H9 (cell line): ENCODE measurements at regions not wholly inside any gene's neighbourhood (a gene's known extent, or its start where the extent isn't known, plus 50 kb on each side); places are given as distances from the start of the nearest gene placed in this dataset.

Experiments used
- DNase-seq: peaks from one replicate; pipeline ENCODE4 v3.0.0-alpha.2; 2017
- H2AFZ ChIP-seq: one replicate; pipeline ENCODE4 v1.6.1; 2013; ENCODE audit warnings: mild to moderate bottlenecking, low read length, control low read depth, moderate library complexity
- H2AK5ac ChIP-seq: 2 replicates; pipeline ENCODE4 v1.6.1; 2013; ENCODE audit warnings: low read length, control low read depth, mixed read lengths; ENCODE audit not compliant: insufficient read length
- H2BK120ac ChIP-seq: one replicate; pipeline ENCODE4 v1.6.1; 2013; ENCODE audit warnings: low read depth, mild to moderate bottlenecking, low read length, control low read depth, inconsistent platforms; ENCODE audit not compliant: poor library complexity, severe bottlenecking
- H2BK12ac ChIP-seq: 2 replicates; pipeline ENCODE4 v1.6.1; 2013; ENCODE audit warnings: low read length, control low read depth, mixed read lengths, low read depth; ENCODE audit not compliant: insufficient read length
- H2BK15ac ChIP-seq: 2 replicates; pipeline ENCODE4 v1.6.1; 2013; ENCODE audit warnings: low read depth, low read length, control low read depth
- H2BK20ac ChIP-seq: one replicate; pipeline ENCODE4 v1.6.1; 2013; ENCODE audit warnings: low read depth, mild to moderate bottlenecking, low read length, control low read depth, inconsistent platforms; ENCODE audit not compliant: poor library complexity, severe bottlenecking
- H2BK5ac ChIP-seq: 2 replicates; pipeline ENCODE4 v1.6.1; 2013; ENCODE audit warnings: low read length, control low read depth, mixed read lengths; ENCODE audit not compliant: insufficient read length
- H3K14ac ChIP-seq: 2 replicates; pipeline ENCODE4 v1.6.1; 2013; ENCODE audit warnings: low read length, control low read depth; ENCODE audit not compliant: insufficient read depth
- H3K18ac ChIP-seq: 2 replicates; pipeline ENCODE4 v1.6.1; 2013; ENCODE audit warnings: low read depth, mild to moderate bottlenecking, mixed read lengths, low read length, control low read depth; ENCODE audit not compliant: insufficient read length
- H3K23ac ChIP-seq: 2 replicates; pipeline ENCODE4 v1.6.1; 2013; ENCODE audit warnings: low read length, control low read depth, mixed read lengths, low read depth; ENCODE audit not compliant: insufficient read length
- H3K23me2 ChIP-seq: 2 replicates; pipeline ENCODE4 v1.6.1; 2013; ENCODE audit warnings: low read depth, mild to moderate bottlenecking, mixed read lengths, low read length, control low read depth; ENCODE audit not compliant: insufficient read length, poor library complexity, severe bottlenecking
- H3K27ac ChIP-seq: 2 replicates; pipeline ENCODE4 v1.5.1; 2013; ENCODE audit warnings: low read length, control low read depth, mixed read lengths, low read depth; ENCODE audit not compliant: insufficient read length
- H3K27me3 ChIP-seq: 2 replicates; pipeline ENCODE4 v1.6.1; 2013; ENCODE audit warnings: low read length, control low read depth, inconsistent platforms; ENCODE audit not compliant: insufficient read depth
- H3K4ac ChIP-seq: 2 replicates; pipeline ENCODE4 v1.6.1; 2013; ENCODE audit warnings: low read depth, mild to moderate bottlenecking, control low read depth, inconsistent platforms, low read length, moderate library complexity
- H3K4me1 ChIP-seq: 2 replicates; pipeline ENCODE4 v1.6.1; 2013; ENCODE audit warnings: low read length, control low read depth, inconsistent platforms; ENCODE audit not compliant: insufficient read depth
- H3K4me2 ChIP-seq: 2 replicates; pipeline ENCODE4 v1.6.1; 2013; ENCODE audit warnings: low read length, control low read depth, mixed read lengths; ENCODE audit not compliant: insufficient read length, insufficient read depth
- H3K56ac ChIP-seq: 2 replicates; pipeline ENCODE4 v1.6.1; 2013; ENCODE audit warnings: low read depth, mild to moderate bottlenecking, mixed read lengths, low read length, control low read depth; ENCODE audit not compliant: insufficient read length
- H3K79me1 ChIP-seq: 2 replicates; pipeline ENCODE4 v1.6.1; 2013; ENCODE audit warnings: low read depth, mild to moderate bottlenecking, moderate library complexity, low read length, control low read depth, inconsistent platforms; ENCODE audit not compliant: insufficient read depth, poor library complexity, severe bottlenecking
- H3K79me2 ChIP-seq: 2 replicates; pipeline ENCODE4 v1.6.1; 2013; ENCODE audit warnings: low read length, control low read depth, inconsistent platforms; ENCODE audit not compliant: insufficient read depth
- H3K9ac ChIP-seq: 2 replicates; pipeline ENCODE4 v1.6.1; 2013; ENCODE audit warnings: low read length, control low read depth, mixed read lengths; ENCODE audit not compliant: insufficient read length; ENCODE audit errors: extremely low read depth
- H3K9me3 ChIP-seq: one replicate; pipeline ENCODE4 v1.6.1; 2013; ENCODE audit warnings: low read depth, low read length, inconsistent platforms; ENCODE audit not compliant: control insufficient read depth
- H3T11ph ChIP-seq: one replicate; pipeline ENCODE4 v1.6.1; 2013; ENCODE audit warnings: mild to moderate bottlenecking, low read length, control low read depth, inconsistent platforms
- H4K20me1 ChIP-seq: one replicate; pipeline ENCODE4 v1.6.1; 2013; ENCODE audit not compliant: control insufficient read depth, insufficient read length, insufficient read depth
- H4K5ac ChIP-seq: 2 replicates; pipeline ENCODE4 v1.6.1; 2013; ENCODE audit warnings: low read depth, mild to moderate bottlenecking, mixed read lengths, low read length, control low read depth; ENCODE audit not compliant: insufficient read length
- H4K8ac ChIP-seq: replicated peaks from 2 replicates; pipeline ENCODE4 v1.6.1; 2013; ENCODE audit warnings: low read length, control low read depth, mixed read lengths, low read depth; ENCODE audit not compliant: insufficient read length
- H4K91ac ChIP-seq: 2 replicates; pipeline ENCODE4 v1.6.1; 2013; ENCODE audit warnings: low read depth, mild to moderate bottlenecking, moderate library complexity, mixed read lengths, low read length, control low read depth; ENCODE audit not compliant: insufficient read length
- H3K27ac Mint-ChIP-seq, 3 experiments: 2 replicates in 2 of 3; 3 replicates in 1 of 3; pipeline ENCODE4 v1.8.0; 2020 to 2021; ENCODE audit warnings: mixed read lengths in 3 of 3, mild to moderate bottlenecking in 1 of 3, moderate library complexity in 1 of 3
- H3K27me3 Mint-ChIP-seq: 2 replicates; pipeline ENCODE4 v1.8.0; 2021; ENCODE audit warnings: low read depth, mild to moderate bottlenecking, moderate library complexity, mixed read lengths
- H3K36me3 Mint-ChIP-seq, 3 experiments: 2 replicates in 2 of 3; 3 replicates in 1 of 3; pipeline ENCODE4 v1.8.0; 2020 to 2021; ENCODE audit warnings: low read depth in 3 of 3, mixed read lengths in 3 of 3; ENCODE audit not compliant: insufficient read depth in 1 of 3
- H3K4me1 Mint-ChIP-seq, 2 experiments: 2 replicates each; pipeline ENCODE4 v1.8.0; 2020; ENCODE audit warnings: mixed read lengths in 2 of 2
- H3K4me3 Mint-ChIP-seq, 2 experiments: 2 replicates in 1 of 2; 3 replicates in 1 of 2; pipeline ENCODE4 v1.8.0; 2020 to 2021; ENCODE audit warnings: mild to moderate bottlenecking in 2 of 2, mixed read lengths in 2 of 2, moderate library complexity in 1 of 2
- H3K9me3 Mint-ChIP-seq, 2 experiments: 2 replicates in 1 of 2; 3 replicates in 1 of 2; pipeline ENCODE4 v1.8.0; 2020; ENCODE audit warnings: mild to moderate bottlenecking in 2 of 2, mixed read lengths in 2 of 2, moderate library complexity in 1 of 2
- CTCF ChIP-seq: fragments of 200-600 bp; sonication (generic); conservative IDR thresholded peaks from 3 replicates; pipeline ENCODE4 v1.8.0; 2021; ENCODE audit warnings: antibody characterized with exemption, mild to moderate bottlenecking
- WGBS: extraction: QIAGEN DNeasy Blood & Tissue Kit; methylation state at CpG from one replicate; pipeline ENCODE4 v1.1.7; 2013; ENCODE audit warnings: missing lambda C conversion rate, low lambda C conversion rate, mixed read lengths; ENCODE audit not compliant: insufficient read length; ENCODE audit errors: extremely low coverage; 5-methylcytosine and 5-hydroxymethylcytosine counted together

- Histone ChIP-seq H3K27ac (no peak overlapping the region), H2BK120ac (no peak overlapping the region), H3K4me2 (no peak overlapping the region), H4K20me1 (no peaks in the 10 kb centered on the region), H3K27me3 (no peaks in the 10 kb centered on the region), H3K79me1 (no peaks in the 10 kb centered on the region), H4K5ac (no peak overlapping the region), H3K18ac (no peak overlapping the region), H3K9me3 (no peaks in the 10 kb centered on the region), H3K9ac (no peak overlapping the region), H3K23ac (no peak overlapping the region), H4K91ac (no peak overlapping the region), H3K23me2 (no peaks in the 10 kb centered on the region), H3K4me1 (no peaks in the 10 kb centered on the region; the same call in 1 of the 2 replicates), H2BK15ac (no peak overlapping the region), H4K8ac (no peak overlapping the region), H3K14ac (no peak overlapping the region), H3K4ac (no peak overlapping the region), H3K79me2 (no peaks in the 10 kb centered on the region), H3T11ph (no peak overlapping the region), H2AFZ (no peak overlapping the region), H2BK5ac (no peak overlapping the region), H2AK5ac (no peak overlapping the region), H2BK20ac (no peak overlapping the region), H3K56ac (no peak overlapping the region), H2BK12ac (no peak overlapping the region)
- no peak for DNase-seq
- Mint-ChIP-seq H3K36me3 (no peaks in the 10 kb centered on the region), H3K27ac (no peak overlapping the region), H3K4me1 (peaks cover 5 to 11% of the 10 kb centered on the region in 2 experiments; a peak in 3 of 4 replicates), H3K27me3 (no peaks in the 10 kb centered on the region), H3K4me3 (no peak overlapping the region), H3K9me3 (no peaks in the 10 kb centered on the region)
- TF ChIP-seq CTCF: no peak
- WGBS: no CpG with 5 or more reads among the region's 3 CpGs
Measured at GRCh38 chr6:105644691-105645090, 241.8 kb upstream of the PREP start.
